GM19438 (cell line): ENCODE measurements at regions not wholly inside any gene's neighbourhood (a gene's known extent, or its start where the extent isn't known, plus 50 kb on each side); places are given as distances from the start of the nearest gene placed in this dataset.
"Not testable (repeated sequence)": the region's sequence is repeated elsewhere in the genome, so short reads cannot be mapped to it uniquely, and the experiment has no call there.

Source experiments
- ATAC-seq: cut with Tn5 transposase; IDR thresholded peaks from one replicate; pipeline ENCODE4 v1.9.1; 2021; ENCODE audit warnings: low read depth; ENCODE audit not compliant: unreplicated experiment

DNA sequence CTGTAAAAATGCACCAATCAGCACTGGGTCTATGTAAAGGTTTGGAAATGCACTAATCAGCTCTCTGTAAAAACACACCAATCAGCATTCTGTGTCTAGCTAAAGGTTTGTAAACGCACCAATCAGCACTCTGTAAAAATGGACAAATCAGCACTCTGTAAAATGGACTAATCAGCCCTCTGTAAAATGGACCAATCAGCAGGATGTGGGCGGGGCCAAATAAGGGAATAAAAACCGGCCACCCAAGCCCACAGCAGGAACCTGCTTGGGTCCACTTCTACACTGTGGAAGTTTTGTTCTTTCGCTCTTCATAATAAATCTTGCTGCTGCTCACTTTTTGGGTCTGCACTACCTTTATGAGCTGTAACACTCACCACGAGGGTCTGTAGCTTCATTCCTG, 101.0 kb downstream of the SMC2 start:
- ATAC-seq = not testable (repeated sequence)

DNA sequence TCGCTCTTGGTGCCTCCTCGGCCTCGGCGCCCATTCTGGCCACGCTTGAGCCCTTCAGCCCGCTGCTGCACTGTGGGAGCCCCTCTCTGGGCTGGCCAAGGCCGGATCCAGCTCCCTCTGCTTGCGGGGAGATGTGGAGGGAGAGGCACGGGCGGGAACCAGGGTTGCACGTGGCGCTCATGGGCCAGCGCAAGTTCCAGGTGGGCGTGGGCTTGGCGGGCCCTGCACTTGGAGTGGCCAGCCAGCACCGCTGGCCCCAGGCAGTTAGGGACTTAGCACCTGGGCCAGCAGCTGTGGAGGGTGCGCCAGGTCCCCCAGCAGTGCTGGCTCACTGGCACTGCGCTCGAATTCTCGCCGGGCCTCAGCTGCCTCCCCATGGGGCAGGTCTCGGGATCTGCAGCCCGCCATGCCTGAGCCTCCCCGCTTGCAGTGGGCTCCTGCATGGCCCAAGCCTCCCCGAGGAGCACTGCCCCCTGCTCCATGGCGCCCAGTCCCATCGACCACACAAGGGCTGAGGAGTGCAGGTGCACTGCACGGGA, 106.4 kb downstream of the SMC2 start:
- ATAC-seq = no peak

DNA sequence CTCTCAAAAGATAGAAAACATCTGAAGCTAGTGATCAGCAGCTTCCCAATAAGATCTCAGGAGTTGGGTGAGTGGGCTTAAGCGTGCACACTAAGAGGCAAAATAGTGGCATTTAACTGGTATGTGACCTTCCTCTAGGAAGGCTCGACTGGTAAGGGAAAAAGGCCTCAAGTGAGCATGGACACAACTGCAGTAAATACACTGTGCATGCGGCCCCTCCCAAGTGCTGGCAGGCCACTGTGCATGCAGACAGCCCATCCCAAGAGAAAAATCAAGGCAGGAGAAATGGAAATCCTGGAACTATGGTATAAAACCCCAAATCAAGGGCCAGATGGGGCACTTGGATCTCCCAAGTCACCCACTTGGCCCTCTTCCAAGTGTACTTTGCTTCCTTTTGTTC, 112.7 kb downstream of the SMC2 start:
- ATAC-seq = no peak

GRCh38 chr9:104209387-104209786, 115.3 kb downstream of the SMC2 start:
- ATAC-seq = no peak

DNA sequence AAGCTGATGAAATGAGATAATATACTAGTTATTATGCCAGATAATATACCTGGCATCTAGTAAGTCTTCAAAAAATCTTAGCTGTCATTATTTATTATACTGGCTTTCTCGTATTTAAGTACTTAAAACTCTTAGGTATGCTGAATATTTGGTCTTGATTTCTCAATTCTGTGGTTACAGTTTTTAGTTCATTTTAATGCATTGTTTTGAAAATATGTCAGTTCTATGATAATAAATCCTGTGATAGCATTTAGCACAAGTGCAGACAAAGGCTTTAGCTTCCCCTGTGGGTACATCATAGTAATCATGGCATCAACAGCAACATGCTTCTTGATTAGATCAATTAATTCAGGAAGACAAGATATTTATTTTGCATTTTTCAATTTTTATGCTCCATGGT, 133.0 kb downstream of the SMC2 start:
- no peak for ATAC-seq

DNA sequence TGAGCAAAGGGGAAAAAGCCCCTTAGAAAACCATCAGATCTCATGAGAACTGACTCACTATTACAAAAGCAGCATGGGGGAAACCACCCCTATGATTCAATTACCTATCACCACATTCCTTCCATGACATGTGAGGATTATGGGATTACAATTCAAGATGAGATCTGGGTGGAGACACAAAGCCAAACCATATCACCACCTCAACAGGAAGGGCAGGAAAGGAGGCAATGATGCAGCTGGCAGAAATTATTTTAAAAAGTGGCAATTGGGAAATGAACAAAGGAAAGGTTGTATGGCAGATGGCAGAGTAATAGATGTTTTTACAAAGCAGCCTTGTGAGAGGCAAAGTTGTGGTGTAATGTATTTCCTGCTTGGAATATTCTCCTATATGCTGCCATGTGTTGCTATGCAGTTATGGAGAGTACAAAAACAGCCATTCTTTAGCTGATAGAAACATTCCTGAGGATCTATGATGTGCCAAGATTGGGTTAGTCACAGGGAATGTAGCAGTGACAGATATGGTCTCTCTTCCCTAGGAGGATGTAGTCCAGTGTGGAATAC, 138.8 kb downstream of the SMC2 start:
- ATAC-seq = no peak

DNA sequence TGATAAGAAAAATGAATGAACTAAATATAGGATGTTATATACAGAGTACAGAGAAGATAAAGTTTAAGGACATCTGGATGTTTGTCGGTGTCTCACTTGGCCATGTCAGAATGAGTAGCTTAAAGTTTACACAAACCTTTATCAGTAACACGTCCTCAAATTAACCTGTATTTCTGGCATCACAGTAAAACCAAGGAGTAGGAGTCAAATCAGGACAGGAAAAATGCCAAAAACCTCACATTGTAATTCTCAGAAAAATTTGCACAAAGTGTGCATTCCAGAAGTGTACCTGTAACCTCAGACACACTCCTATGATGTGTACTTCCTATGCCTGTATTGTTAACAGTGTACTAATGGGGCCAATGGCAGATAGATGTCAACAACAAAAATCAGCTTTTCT, 139.3 kb downstream of the SMC2 start:
- ATAC-seq = no peak

GRCh38 chr9:104234632-104235337, 140.7 kb downstream of the SMC2 start:
- ATAC-seq = not testable (repeated sequence)

- not testable (repeated sequence) for ATAC-seq
These were observed 141.4 kb downstream of the SMC2 start for GRCh38 chr9:104235347-104236120.

DNA sequence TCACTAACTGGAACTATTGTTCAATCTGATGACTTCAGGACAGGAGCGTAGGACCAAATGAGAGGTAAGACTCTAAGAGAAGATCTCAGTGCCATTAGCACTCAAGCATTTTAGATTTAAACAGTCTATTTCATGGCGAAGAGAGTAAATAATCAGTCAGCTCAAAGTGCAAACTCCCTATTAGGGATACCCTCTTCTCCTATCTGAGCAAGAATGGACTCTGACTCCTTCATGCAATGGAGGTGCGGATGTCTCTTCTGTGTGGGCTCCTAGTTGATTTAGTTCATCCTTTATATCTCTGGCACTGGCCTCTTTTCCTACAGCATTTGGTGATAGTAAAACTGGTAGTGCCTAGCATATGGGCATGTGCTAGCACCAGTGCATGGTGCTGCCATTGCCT, 144.6 kb downstream of the SMC2 start:
- ATAC-seq = no peak

GRCh38 chr9:104240890-104241289, 146.8 kb downstream of the SMC2 start:
- ATAC-seq = no peak

DNA sequence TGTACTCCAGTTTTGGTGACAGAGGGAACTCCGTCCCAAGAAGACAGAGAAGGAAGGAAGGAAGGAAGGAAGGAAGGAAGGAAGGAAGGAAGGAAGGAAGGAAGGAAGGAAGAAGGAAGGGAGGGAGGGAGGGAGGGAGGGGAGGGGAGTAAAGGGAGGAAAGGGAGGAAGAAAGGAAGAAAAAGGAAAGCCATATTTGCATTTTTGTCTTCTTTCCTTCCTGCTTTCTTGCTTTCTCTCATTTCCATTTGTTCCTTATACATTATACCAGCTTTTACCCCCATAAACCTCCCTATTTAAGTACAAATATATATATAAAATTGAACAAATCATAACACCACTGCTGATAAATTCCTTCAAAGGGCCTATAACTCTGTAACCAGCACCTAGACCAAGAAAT, 151.8 kb downstream of the SMC2 start:
- no peak for ATAC-seq

- ATAC-seq = no peak
These were observed 153.9 kb downstream of the SMC2 start for GRCh38 chr9:104247899-104248460.

GRCh38 chr9:104256031-104256695, 162.1 kb downstream of the SMC2 start:
- no peak for ATAC-seq

DNA sequence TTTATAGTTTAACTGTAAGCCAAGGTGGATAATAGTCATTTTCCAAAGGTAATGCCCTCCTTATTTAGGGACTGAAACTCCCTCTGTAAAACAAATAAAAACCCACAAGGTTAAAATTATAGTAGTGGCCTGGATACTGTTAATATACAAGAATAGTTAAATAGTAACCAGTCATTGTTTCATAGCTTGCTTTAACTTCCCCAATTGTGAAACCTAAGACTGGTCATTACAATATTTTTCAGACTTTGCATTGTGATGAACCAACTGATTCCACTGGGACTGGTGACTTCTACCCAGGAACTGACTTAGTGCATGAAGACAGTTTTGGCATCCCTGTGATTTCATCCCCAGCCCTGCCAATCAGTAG, 162.6 kb downstream of the SMC2 start:
- no peak for ATAC-seq

GRCh38 chr9:104258296-104259011, 164.3 kb downstream of the SMC2 start:
- no peak for ATAC-seq

- ATAC-seq = no peak
These were observed 165.9 kb downstream of the SMC2 start for GRCh38 chr9:104260004-104260403.

GRCh38 chr9:104263942-104264341, 169.8 kb downstream of the SMC2 start:
- no peak for ATAC-seq

DNA sequence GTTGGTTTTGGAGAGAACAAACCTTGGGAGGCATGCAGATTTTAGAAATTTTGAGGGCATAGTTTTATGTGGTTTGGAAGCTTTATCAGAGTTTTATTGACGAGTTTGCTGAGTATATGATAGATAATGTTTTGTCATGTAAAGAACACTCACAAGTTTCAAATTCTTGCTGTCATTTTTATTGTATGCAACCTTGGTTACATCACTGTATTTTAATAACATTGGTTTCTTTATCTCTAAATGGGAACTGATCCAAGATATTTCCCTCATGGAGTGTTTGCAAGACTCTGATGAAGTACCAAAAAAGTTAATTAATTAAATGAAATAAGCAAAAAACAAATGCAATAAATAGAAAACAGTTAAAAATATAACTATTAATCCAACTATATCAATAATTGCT, 170.3 kb downstream of the SMC2 start:
- no peak for ATAC-seq

- no peak for ATAC-seq
These were observed 175.3 kb downstream of the SMC2 start for GRCh38 chr9:104269374-104269773.
